NCI-H1694 (cell line): ENCODE measurements at regions not wholly inside any gene's neighbourhood (a gene's known extent, or its start where the extent isn't known, plus 50 kb on each side); places are given as distances from the start of the nearest gene placed in this dataset.

ENCODE experiments used
- DNase-seq: peaks from one replicate; lab custom pipeline; 2025; lab: John Stamatoyannopoulos, UW

- DNase-seq = no peak
Measured at GRCh38 chr2:38450509-38450908, 73.4 kb upstream of the ATL2 start.

- no peak for DNase-seq
Measured at GRCh38 chr2:38448692-38449410, 71.8 kb upstream of the ATL2 start.

- DNase-seq = no peak
Measured at GRCh38 chr2:38446906-38447561, 70.0 kb upstream of the ATL2 start.

GRCh38 chr2:38446418-38446817 is 69.3 kb upstream of the ATL2 start:
- no peak for DNase-seq

GRCh38 chr2:38444247-38444646 is 67.2 kb upstream of the ATL2 start:
- no peak for DNase-seq

GRCh38 chr2:38442643-38443541 is 65.8 kb upstream of the ATL2 start:
- DNase-seq = no peak

- no peak for DNase-seq
Measured at GRCh38 chr2:38441346-38441745, 64.3 kb upstream of the ATL2 start.

GRCh38 chr2:38440655-38441054 is 63.6 kb upstream of the ATL2 start:
- no peak for DNase-seq

GRCh38 chr2:38439863-38440262 is 62.8 kb upstream of the ATL2 start:
- DNase-seq = no peak

- no peak for DNase-seq
Measured at GRCh38 chr2:38438883-38439612, 62.0 kb upstream of the ATL2 start.

- no peak for DNase-seq
Measured at GRCh38 chr2:38438133-38438882, 61.2 kb upstream of the ATL2 start.

GRCh38 chr2:38436227-38436664 is 59.2 kb upstream of the ATL2 start:
- DNase-seq = no peak

- DNase-seq = no peak
Measured at GRCh38 chr2:38435775-38436174, 58.7 kb upstream of the ATL2 start.

- no peak for DNase-seq
Measured at GRCh38 chr2:38434595-38434994, 57.5 kb upstream of the ATL2 start.

- no peak for DNase-seq
Measured at GRCh38 chr2:38433607-38433975, 56.5 kb upstream of the ATL2 start.

- no peak for DNase-seq
Measured at GRCh38 chr2:38432820-38433606, 55.9 kb upstream of the ATL2 start.

GRCh38 chr2:38430597-38431207 is 53.6 kb upstream of the ATL2 start:
- no peak for DNase-seq

- DNase-seq = no peak
Measured at GRCh38 chr2:38430196-38430595, 53.1 kb upstream of the ATL2 start.

- DNase-seq = no peak
Measured at GRCh38 chr2:38427936-38428335, 50.9 kb upstream of the ATL2 start.

- no peak for DNase-seq
Measured at GRCh38 chr2:38427054-38427453, 50.0 kb upstream of the ATL2 start.
